ENCODE measurements at regions not wholly inside any gene's neighbourhood (a gene's known extent, or its start where the extent isn't known, plus 50 kb on each side); places are given as distances from the start of the nearest gene placed in this dataset.

GRCh38 chr2:83081826-83082690 lies 1377.0 kb downstream of the SUCLG1 start:
- DNase-seq (ENCODE audit: low spot score) (no peak), ATAC-seq (ENCODE audit: low FRiP score) (peak; percentile 54)
- TF ChIP-seq, protein P1, sequence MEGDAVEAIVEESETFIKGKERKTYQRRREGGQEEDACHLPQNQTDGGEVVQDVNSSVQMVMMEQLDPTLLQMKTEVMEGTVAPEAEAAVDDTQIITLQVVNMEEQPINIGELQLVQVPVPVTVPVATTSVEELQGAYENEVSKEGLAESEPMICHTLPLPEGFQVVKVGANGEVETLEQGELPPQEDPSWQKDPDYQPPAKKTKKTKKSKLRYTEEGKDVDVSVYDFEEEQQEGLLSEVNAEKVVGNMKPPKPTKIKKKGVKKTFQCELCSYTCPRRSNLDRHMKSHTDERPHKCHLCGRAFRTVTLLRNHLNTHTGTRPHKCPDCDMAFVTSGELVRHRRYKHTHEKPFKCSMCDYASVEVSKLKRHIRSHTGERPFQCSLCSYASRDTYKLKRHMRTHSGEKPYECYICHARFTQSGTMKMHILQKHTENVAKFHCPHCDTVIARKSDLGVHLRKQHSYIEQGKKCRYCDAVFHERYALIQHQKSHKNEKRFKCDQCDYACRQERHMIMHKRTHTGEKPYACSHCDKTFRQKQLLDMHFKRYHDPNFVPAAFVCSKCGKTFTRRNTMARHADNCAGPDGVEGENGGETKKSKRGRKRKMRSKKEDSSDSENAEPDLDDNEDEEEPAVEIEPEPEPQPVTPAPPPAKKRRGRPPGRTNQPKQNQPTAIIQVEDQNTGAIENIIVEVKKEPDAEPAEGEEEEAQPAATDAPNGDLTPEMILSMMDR (IDR thresholded peaks at IDR 0.05): no peak

DNA sequence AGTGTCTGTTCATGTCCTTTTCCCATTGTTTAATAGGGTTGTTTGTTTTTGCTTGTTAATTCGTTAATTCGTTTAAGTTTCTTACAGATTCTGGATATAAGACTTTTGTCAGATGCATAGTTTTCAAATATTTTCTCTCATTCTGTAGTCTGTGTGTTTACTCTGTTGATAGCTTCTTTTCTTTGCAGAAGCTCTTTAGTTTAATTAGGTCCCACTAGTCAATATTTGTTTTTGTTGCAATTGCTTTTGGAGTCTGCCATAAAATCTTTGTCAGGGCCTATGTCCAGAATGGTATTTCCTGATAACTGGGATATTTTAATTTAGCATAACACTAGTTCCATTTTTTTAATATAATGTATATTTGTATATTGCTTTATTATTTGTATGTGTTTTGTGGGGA lies 1380.1 kb downstream of the SUCLG1 start:
- DNase-seq (ENCODE audit: low spot score) (no peak), ATAC-seq (ENCODE audit: low FRiP score) (no peak)
- TF ChIP-seq, protein P1 (IDR thresholded peaks at IDR 0.05): no peak

DNA sequence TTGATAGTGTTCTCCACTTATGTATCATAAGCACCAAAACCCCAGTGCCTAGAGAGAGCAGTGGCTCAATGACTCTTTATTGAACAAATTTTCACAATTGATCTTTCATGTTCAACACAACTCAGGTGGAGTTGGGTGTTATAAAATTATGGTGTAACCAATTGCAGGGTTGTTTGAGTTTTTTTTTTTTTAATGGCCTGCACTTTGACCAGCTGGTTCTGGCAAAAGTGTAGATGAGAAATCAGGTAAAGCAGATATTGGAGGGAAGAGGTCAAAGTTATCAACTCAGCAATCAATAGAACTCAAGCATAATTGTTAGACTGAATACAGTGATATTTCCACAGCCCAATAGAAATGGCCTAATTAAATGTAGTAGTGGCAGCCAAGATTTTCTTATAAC lies 1386.3 kb downstream of the SUCLG1 start:
- DNase-seq (ENCODE audit: low spot score): no peak
- TF ChIP-seq, protein P1 (IDR thresholded peaks at IDR 0.05): no peak
- ATAC-seq (ENCODE audit: low FRiP score): no peak

- TF ChIP-seq, protein P1 (IDR thresholded peaks at IDR 0.05): no peak
- no peak for DNase-seq (ENCODE audit: low spot score)
- ATAC-seq (ENCODE audit: low FRiP score): no peak
Measured at GRCh38 chr2:83071914-83072313, 1387.2 kb downstream of the SUCLG1 start.

DNA sequence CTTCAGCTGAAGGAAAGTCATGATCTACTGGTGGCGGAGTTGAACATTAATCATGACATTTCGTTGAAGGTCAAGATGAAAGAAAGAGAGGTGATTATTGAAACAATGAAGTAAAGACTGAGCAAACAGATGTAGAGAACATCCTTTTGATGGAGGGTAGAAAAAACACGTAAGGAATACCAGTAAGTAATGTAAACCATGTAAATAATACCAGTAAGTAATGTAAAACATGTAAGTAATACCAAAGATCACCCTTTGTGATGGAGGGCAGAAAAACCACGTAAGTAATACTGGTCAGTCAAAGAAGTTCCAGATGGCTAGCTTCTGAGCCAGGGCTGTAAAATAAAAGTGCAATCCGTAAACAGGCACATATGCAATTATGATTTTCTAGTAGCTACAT lies 1387.7 kb downstream of the SUCLG1 start:
- TF ChIP-seq, protein P1 (IDR thresholded peaks at IDR 0.05): no peak
- DNase-seq (ENCODE audit: low spot score) (no peak), ATAC-seq (ENCODE audit: low FRiP score) (no peak)

- ATAC-seq (ENCODE audit: low FRiP score) (no peak), DNase-seq (ENCODE audit: low spot score) (no peak)
- TF ChIP-seq, protein P1 (IDR thresholded peaks at IDR 0.05): no peak
Measured at GRCh38 chr2:83069724-83070123, 1389.4 kb downstream of the SUCLG1 start.

DNA sequence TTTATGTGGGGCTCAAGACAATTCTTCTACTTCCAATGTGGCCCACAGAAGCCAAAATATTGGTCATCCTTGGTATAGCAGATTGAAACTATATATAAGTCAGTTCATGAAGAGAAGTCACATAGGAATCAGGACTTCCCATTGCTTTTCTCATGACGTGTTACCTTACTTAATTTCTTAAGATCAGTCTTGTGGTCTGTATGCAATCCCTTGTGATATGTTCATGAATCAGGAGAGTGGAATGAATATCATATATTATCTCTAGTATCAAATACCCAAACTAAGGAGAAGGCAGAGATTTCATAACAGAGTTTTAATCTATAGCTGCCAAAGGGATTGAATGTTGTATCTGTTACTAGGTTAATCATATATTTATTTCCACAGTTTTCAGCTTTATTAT lies 1390.4 kb downstream of the SUCLG1 start:
- TF ChIP-seq, protein P1 (IDR thresholded peaks at IDR 0.05): no peak
- ATAC-seq (ENCODE audit: low FRiP score): no peak

More for the DNA sequence above, 1390.4 kb downstream of the SUCLG1 start:
- no peak for DNase-seq (ENCODE audit: low spot score)

Measured in omental fat pad (tissue), 3 donors.